HL-60 (cell line): ENCODE measurements at regions not wholly inside any gene's neighbourhood (a gene's known extent, or its start where the extent isn't known, plus 50 kb on each side); places are given as distances from the start of the nearest gene placed in this dataset.

Experiments used
- POLR2AphosphoS5 ChIP-seq: IDR thresholded peaks from 2 replicates; pipeline ENCODE4 v1.6.1; 2012; ENCODE audit warnings: low read depth
- TF ChIP-seq, protein P1 (sequence below): IDR thresholded peaks from one replicate; pipeline ENCODE4 v1.5.1; 2011; ENCODE audit warnings: low read length, control low read depth, inconsistent platforms; ENCODE audit not compliant: insufficient read depth

- TF ChIP-seq POLR2AphosphoS5, result no peak
- TF ChIP-seq, protein P1, sequence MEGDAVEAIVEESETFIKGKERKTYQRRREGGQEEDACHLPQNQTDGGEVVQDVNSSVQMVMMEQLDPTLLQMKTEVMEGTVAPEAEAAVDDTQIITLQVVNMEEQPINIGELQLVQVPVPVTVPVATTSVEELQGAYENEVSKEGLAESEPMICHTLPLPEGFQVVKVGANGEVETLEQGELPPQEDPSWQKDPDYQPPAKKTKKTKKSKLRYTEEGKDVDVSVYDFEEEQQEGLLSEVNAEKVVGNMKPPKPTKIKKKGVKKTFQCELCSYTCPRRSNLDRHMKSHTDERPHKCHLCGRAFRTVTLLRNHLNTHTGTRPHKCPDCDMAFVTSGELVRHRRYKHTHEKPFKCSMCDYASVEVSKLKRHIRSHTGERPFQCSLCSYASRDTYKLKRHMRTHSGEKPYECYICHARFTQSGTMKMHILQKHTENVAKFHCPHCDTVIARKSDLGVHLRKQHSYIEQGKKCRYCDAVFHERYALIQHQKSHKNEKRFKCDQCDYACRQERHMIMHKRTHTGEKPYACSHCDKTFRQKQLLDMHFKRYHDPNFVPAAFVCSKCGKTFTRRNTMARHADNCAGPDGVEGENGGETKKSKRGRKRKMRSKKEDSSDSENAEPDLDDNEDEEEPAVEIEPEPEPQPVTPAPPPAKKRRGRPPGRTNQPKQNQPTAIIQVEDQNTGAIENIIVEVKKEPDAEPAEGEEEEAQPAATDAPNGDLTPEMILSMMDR, result no peak
Measured at GRCh38 chr13:37216331-37216730, 110.9 kb upstream of the CSNK1A1L start.
